ENCODE measurements at regions not wholly inside any gene's neighbourhood (a gene's known extent, or its start where the extent isn't known, plus 50 kb on each side); places are given as distances from the start of the nearest gene placed in this dataset.

DNA sequence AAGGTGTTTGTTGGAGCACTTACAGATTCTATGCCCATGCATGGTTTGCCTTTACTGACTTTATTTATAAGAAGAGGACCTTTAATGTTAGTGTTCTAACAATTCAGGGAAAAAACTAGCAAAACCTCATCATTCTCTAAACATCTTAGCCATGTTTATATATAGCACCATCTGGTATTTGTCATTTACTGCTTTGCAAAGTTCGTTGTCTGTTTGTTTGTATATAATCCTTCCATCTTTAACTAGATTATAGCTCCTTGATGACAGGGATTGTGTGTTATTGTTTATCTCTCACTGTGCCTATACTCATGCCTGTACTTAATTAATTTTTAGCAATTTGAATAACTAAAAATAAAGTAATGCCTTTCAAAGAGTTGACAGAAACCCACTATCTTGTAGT, 170.6 kb upstream of the PACRGL start:
- TF ChIP-seq, protein P1, sequence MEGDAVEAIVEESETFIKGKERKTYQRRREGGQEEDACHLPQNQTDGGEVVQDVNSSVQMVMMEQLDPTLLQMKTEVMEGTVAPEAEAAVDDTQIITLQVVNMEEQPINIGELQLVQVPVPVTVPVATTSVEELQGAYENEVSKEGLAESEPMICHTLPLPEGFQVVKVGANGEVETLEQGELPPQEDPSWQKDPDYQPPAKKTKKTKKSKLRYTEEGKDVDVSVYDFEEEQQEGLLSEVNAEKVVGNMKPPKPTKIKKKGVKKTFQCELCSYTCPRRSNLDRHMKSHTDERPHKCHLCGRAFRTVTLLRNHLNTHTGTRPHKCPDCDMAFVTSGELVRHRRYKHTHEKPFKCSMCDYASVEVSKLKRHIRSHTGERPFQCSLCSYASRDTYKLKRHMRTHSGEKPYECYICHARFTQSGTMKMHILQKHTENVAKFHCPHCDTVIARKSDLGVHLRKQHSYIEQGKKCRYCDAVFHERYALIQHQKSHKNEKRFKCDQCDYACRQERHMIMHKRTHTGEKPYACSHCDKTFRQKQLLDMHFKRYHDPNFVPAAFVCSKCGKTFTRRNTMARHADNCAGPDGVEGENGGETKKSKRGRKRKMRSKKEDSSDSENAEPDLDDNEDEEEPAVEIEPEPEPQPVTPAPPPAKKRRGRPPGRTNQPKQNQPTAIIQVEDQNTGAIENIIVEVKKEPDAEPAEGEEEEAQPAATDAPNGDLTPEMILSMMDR (IDR thresholded peaks at IDR 0.05): no peak
- no peak for TF ChIP-seq POLR2A (IDR thresholded peaks at IDR 0.05)
